HG02678 (cell line): ENCODE measurements at regions not wholly inside any gene's neighbourhood (a gene's known extent, or its start where the extent isn't known, plus 50 kb on each side); places are given as distances from the start of the nearest gene placed in this dataset.

Experiments
- ATAC-seq: cut with Tn5 transposase; IDR thresholded peaks from one replicate; pipeline ENCODE4 v1.9.1; 2021; ENCODE audit warnings: mild to moderate bottlenecking, moderate library complexity; ENCODE audit not compliant: unreplicated experiment

- ATAC-seq = no peak
These were observed 191.1 kb upstream of the FGGY start for GRCh38 chr1:59105548-59106507.

- ATAC-seq = no peak
These were observed 189.4 kb upstream of the FGGY start for GRCh38 chr1:59107516-59107915.

- no peak for ATAC-seq
These were observed 189.0 kb upstream of the FGGY start for GRCh38 chr1:59107916-59108315.

GRCh38 chr1:59108481-59109317 is 188.2 kb upstream of the FGGY start:
- no peak for ATAC-seq

- no peak for ATAC-seq
These were observed 186.6 kb upstream of the FGGY start for GRCh38 chr1:59110271-59110670.

- ATAC-seq = no peak
These were observed 182.9 kb upstream of the FGGY start for GRCh38 chr1:59113876-59114457.

- no peak for ATAC-seq
These were observed 181.0 kb upstream of the FGGY start for GRCh38 chr1:59115865-59116264.

- ATAC-seq = no peak
These were observed 179.9 kb upstream of the FGGY start for GRCh38 chr1:59116920-59117542.

GRCh38 chr1:59122527-59122926 is 174.4 kb upstream of the FGGY start:
- ATAC-seq = no peak

- no peak for ATAC-seq
These were observed 173.7 kb upstream of the FGGY start for GRCh38 chr1:59123081-59123681.

- no peak for ATAC-seq
These were observed 172.7 kb upstream of the FGGY start for GRCh38 chr1:59124166-59124565.

- no peak for ATAC-seq
These were observed 171.7 kb upstream of the FGGY start for GRCh38 chr1:59125154-59125553.

GRCh38 chr1:59125676-59126320 is 171.1 kb upstream of the FGGY start:
- no peak for ATAC-seq

GRCh38 chr1:59126366-59126765 is 170.5 kb upstream of the FGGY start:
- ATAC-seq = no peak

GRCh38 chr1:59128239-59128736 is 168.6 kb upstream of the FGGY start:
- ATAC-seq = no peak

GRCh38 chr1:59128784-59129227 is 168.1 kb upstream of the FGGY start:
- ATAC-seq = no peak

- no peak for ATAC-seq
These were observed 164.6 kb upstream of the FGGY start for GRCh38 chr1:59132295-59132694.

GRCh38 chr1:59133997-59134396 is 162.9 kb upstream of the FGGY start:
- ATAC-seq = no peak

GRCh38 chr1:59135761-59136255 is 161.1 kb upstream of the FGGY start:
- no peak for ATAC-seq
